B cell (primary cell): ENCODE measurements at regions not wholly inside any gene's neighbourhood (a gene's known extent, or its start where the extent isn't known, plus 50 kb on each side); places are given as distances from the start of the nearest gene placed in this dataset.

Source experiments
- ATAC-seq: fragments of 200-7000 bp; cut with Tn5 transposase; one replicate; pipeline ENCODE4 v1.10.0; 2021; ENCODE audit warnings: low read depth, mild to moderate bottlenecking, moderate number of reproducible peaks, moderate library complexity
- CTCF ChIA-PET: fragments of 350-600 bp; sonication (Branson Sonifier 250); formaldehyde crosslinking; loops from one replicate; lab custom pipeline; 2021; ENCODE audit warnings: antibody characterized with exemption, inconsistent platforms; lab: Charles Lee
- POLR2A ChIA-PET: fragments of 350-600 bp; sonication (Branson Sonifier 250); formaldehyde crosslinking; loops from one replicate; lab custom pipeline; 2021; ENCODE audit warnings: antibody characterized with exemption; lab: Charles Lee
- DNase-seq: peaks from one replicate; pipeline ENCODE4 v3.0.0; 2013
- H2AFZ ChIP-seq: 2 replicates; pipeline ENCODE4 v1.6.1; 2012; ENCODE audit warnings: mild to moderate bottlenecking, low read depth, low read length; ENCODE audit not compliant: insufficient read depth, poor library complexity, severe bottlenecking
- H3K27ac ChIP-seq, 2 donors: 1 replicate in 1 of 2; 2 replicates in 1 of 2; pipeline ENCODE4 v1.5.1; 2012 to 2013; ENCODE audit warnings: low read length in 2 of 2, mild to moderate bottlenecking in 2 of 2, moderate library complexity in 1 of 2
- H3K27me3 ChIP-seq, 4 experiments: fragments of 200-600 bp in 1 of 4; sonication (generic) in 1 of 4; replicated peaks in 1 of 4; 1 replicate in 2 of 4; 2 replicates in 2 of 4; pipeline versions ENCODE4 v1.6.1 to v1.7.0; 2013 to 2016; ENCODE audit warnings: low read length in 3 of 4, mild to moderate bottlenecking in 2 of 4, mixed read lengths in 1 of 4, moderate library complexity in 1 of 4; ENCODE audit not compliant: insufficient read depth in 4 of 4, control insufficient read depth in 3 of 4; ENCODE audit errors: control extremely low read depth in 1 of 4
- H3K36me3 ChIP-seq, 2 experiments: replicated peaks in 1 of 2; 1 replicate in 1 of 2; 2 replicates in 1 of 2; pipeline versions ENCODE4 v1.6.1 to v1.7.1; 2013; ENCODE audit warnings: low read length in 1 of 2; ENCODE audit not compliant: insufficient read depth in 2 of 2, control insufficient read depth in 1 of 2; ENCODE audit errors: control extremely low read depth in 1 of 2, extremely low read depth in 1 of 2
- H3K4me1 ChIP-seq, 2 donors: fragments of 200-600 bp in 1 of 2; sonication (generic) in 1 of 2; 1 replicate in 1 of 2; 2 replicates in 1 of 2; pipeline versions ENCODE4 v1.5.1 to v1.6.1; 2013 to 2017; ENCODE audit warnings: low read length in 2 of 2; ENCODE audit not compliant: control insufficient read depth in 2 of 2, insufficient read depth in 2 of 2
- H3K4me2 ChIP-seq: replicated peaks from 2 replicates; pipeline ENCODE3; 2012; ENCODE audit warnings: mild to moderate bottlenecking, low read depth, low read length; ENCODE audit not compliant: poor library complexity, severe bottlenecking
- H3K4me3 ChIP-seq, 5 experiments: fragments of 200-600 bp in 1 of 5; sonication (generic) in 1 of 5; 1 replicate in 3 of 5; 2 replicates in 2 of 5; pipeline versions ENCODE4 v1.5.1 to v1.7.0; 2011 to 2016; ENCODE audit warnings: low read length in 4 of 5, mild to moderate bottlenecking in 4 of 5, low read depth in 2 of 5, control low read depth in 1 of 5, moderate library complexity in 1 of 5; ENCODE audit not compliant: insufficient read depth in 1 of 5; ENCODE audit errors: control extremely low read depth in 1 of 5, extremely low read depth in 1 of 5
- H3K79me2 ChIP-seq: fragments of 200-600 bp; sonication (generic); one replicate; pipeline ENCODE4 v1.6.0; 2016; ENCODE audit warnings: low read length; ENCODE audit not compliant: control insufficient read depth, insufficient read depth
- H3K9ac ChIP-seq: fragments of 200-600 bp; sonication (generic); 2 replicates; pipeline ENCODE4 v1.6.1; 2017; ENCODE audit warnings: mild to moderate bottlenecking, low read length, moderate library complexity
- H3K9me3 ChIP-seq, 3 donors: one replicate each; pipeline versions ENCODE4 v1.6.1 to v1.7.1; 2013; ENCODE audit warnings: low read length in 2 of 3; ENCODE audit not compliant: control insufficient read depth in 2 of 3, insufficient read depth in 1 of 3; ENCODE audit errors: control extremely low read depth in 1 of 3
- H4K20me1 ChIP-seq: 2 replicates; pipeline ENCODE4 v1.6.0; 2012; ENCODE audit warnings: mild to moderate bottlenecking, low read length; ENCODE audit not compliant: insufficient read depth, control insufficient read depth, poor library complexity, severe bottlenecking
- H3K27ac Mint-ChIP-seq: one replicate; pipeline ENCODE4 v1.8.0; 2021; ENCODE audit warnings: mixed read lengths
- H3K27me3 Mint-ChIP-seq: one replicate; pipeline ENCODE4 v1.8.0; 2021; ENCODE audit warnings: mixed read lengths
- H3K4me1 Mint-ChIP-seq: one replicate; pipeline ENCODE4 v1.8.0; 2021; ENCODE audit warnings: mixed read lengths
- H3K4me3 Mint-ChIP-seq: one replicate; pipeline ENCODE4 v1.8.0; 2021; ENCODE audit warnings: mixed read lengths
- H3K9me3 Mint-ChIP-seq: one replicate; pipeline ENCODE4 v1.8.0; 2022; ENCODE audit warnings: mixed read lengths; ENCODE audit not compliant: insufficient read depth
- EZH2 ChIP-seq: IDR thresholded peaks from 2 replicates; pipeline ENCODE4 v1.6.1; 2012; ENCODE audit warnings: borderline replicate concordance, low read depth, mild to moderate bottlenecking, moderate library complexity, low read length; ENCODE audit not compliant: insufficient read depth, poor library complexity, severe bottlenecking
- WGBS: methylation state at CpG from one replicate; pipeline ENCODE4 v1.1.5; 2013; ENCODE audit warnings: missing lambda C conversion rate; ENCODE audit not compliant: insufficient coverage; 5-methylcytosine and 5-hydroxymethylcytosine counted together
- intact Hi-C: fragments of 100-400 bp; cut with micrococcal nuclease; formaldehyde crosslinking; loops from one replicate; pipeline ENCODE4 v1.10.0; 2022
- TF ChIP-seq, protein P1 (sequence below): fragments of 200-600 bp; IDR thresholded peaks from one replicate; pipeline ENCODE4 v1.8.0; 2022; ENCODE audit warnings: antibody characterized with exemption, mild to moderate bottlenecking

DNA sequence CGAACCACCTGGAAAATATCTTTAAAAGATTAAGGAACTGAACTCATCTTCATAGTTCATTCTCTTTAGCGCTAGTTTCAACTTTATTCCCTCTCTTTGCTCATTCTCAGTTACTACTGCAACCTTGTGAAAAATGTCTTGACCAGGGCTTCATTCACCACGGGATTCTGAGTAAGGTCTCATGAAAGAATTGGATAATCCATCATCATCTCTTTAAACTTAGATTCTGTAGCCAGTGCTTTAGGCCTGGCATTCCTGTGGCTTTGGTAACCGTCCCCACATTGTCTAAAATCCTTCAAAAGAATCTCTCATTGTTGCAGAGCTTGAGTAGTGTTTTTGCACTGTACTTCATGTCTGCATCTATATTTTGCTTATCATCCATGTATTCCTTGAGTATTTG lies 229.5 kb downstream of the ETAA1 start:
- Mint-ChIP-seq H3K4me3 (no peak overlapping the region), H3K27me3 (peaks cover under 1% of the 10 kb centered on the region), H3K27ac (no peak overlapping the region), H3K4me1 (no peaks in the 10 kb centered on the region), H3K9me3 (no peaks in the 10 kb centered on the region)
- Histone ChIP-seq H3K27me3 (no peaks in the 10 kb centered on the region), H4K20me1 (no peaks in the 10 kb centered on the region), H3K79me2 (no peaks in the 10 kb centered on the region), H3K4me1 (no peaks in the 10 kb centered on the region), H3K27ac (no peak overlapping the region), H2AFZ (no peak overlapping the region), H3K36me3 (no peaks in the 10 kb centered on the region), H3K9me3 (peaks cover 0 to 3% (median 0%) of the 10 kb centered on the region in 3 donors), H3K9ac (no peak overlapping the region), H3K4me3 (no peak overlapping the region), H3K4me2 (no peak overlapping the region)
- DNase-seq (no peak), ATAC-seq (no peak)
- intact Hi-C loops: no loop called here
- WGBS: 86% methylated on average over 1 of the region's 4 CpGs
- ChIA-PET POLR2A (no interaction called here), CTCF (no interaction called here)
- TF ChIP-seq, protein P1, sequence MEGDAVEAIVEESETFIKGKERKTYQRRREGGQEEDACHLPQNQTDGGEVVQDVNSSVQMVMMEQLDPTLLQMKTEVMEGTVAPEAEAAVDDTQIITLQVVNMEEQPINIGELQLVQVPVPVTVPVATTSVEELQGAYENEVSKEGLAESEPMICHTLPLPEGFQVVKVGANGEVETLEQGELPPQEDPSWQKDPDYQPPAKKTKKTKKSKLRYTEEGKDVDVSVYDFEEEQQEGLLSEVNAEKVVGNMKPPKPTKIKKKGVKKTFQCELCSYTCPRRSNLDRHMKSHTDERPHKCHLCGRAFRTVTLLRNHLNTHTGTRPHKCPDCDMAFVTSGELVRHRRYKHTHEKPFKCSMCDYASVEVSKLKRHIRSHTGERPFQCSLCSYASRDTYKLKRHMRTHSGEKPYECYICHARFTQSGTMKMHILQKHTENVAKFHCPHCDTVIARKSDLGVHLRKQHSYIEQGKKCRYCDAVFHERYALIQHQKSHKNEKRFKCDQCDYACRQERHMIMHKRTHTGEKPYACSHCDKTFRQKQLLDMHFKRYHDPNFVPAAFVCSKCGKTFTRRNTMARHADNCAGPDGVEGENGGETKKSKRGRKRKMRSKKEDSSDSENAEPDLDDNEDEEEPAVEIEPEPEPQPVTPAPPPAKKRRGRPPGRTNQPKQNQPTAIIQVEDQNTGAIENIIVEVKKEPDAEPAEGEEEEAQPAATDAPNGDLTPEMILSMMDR: no peak
- no peak for TF ChIP-seq EZH2

DNA sequence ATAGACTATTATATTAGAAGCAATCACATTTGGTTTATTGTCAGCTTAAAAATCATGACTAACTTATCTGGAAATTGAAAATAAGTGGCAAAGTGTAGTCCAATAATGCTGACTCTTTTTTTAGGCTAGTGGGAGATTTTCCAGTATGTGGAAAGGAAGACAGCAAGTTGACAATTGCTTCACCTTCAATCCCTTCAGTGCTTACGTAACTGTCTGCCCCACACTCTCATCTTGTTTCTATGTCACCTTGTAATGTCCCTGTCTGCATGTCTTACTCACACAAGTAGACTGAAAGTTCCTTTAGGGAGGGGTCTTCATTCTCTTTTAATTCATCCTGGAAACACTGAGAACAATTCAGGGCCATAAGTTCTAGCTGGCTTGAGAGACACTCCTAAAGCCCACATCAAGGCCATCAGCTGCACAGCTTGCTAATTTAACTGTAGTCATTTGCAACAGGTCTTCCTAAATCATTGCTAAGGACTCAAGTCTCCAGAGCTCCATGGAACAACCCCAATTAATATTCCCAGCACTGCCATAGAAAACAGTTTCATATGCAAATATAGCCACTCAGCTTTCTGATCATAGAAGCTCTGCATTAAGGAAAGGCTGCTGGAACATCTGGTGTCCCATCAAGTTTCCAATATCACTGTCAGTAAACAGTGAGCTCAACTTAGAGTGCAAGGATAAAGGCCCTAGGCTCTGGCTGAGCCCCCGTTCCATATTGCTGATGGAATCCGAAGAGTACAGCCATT lies 230.5 kb downstream of the ETAA1 start:
- TF ChIP-seq, protein P1: no peak
- no peak for TF ChIP-seq EZH2
- DNase-seq: no peak
- ChIA-PET CTCF (no interaction called here), POLR2A (no interaction called here)
- Histone ChIP-seq H3K9ac (no peak overlapping the region), H2AFZ (no peak overlapping the region), H3K27ac (no peak overlapping the region), H3K4me2 (no peak overlapping the region), H4K20me1 (no peaks in the 10 kb centered on the region), H3K4me1 (no peaks in the 10 kb centered on the region), H3K27me3 (no peaks in the 10 kb centered on the region), H3K79me2 (no peaks in the 10 kb centered on the region), H3K9me3 (peaks cover 0 to 3% (median 0%) of the 10 kb centered on the region in 3 donors), H3K4me3 (no peak overlapping the region), H3K36me3 (no peaks in the 10 kb centered on the region)
- peaks cover 3% of the 10 kb centered on the region for H3K27me3 Mint-ChIP-seq
- no peak overlapping the region for H3K27ac Mint-ChIP-seq
- H3K4me1 Mint-ChIP-seq: no peaks in the 10 kb centered on the region
- intact Hi-C loops: no loop called here
- no peak overlapping the region for H3K4me3 Mint-ChIP-seq
- ATAC-seq: no peak
- WGBS: 100% methylated on average over 2 of the region's 3 CpGs
- no peaks in the 10 kb centered on the region for H3K9me3 Mint-ChIP-seq
